Loucy (cell line): ENCODE measurements at regions not wholly inside any gene's neighbourhood (a gene's known extent, or its start where the extent isn't known, plus 50 kb on each side); places are given as distances from the start of the nearest gene placed in this dataset.

Experiments used
- H2AFZ ChIP-seq: fragments of 200-600 bp; sonication (generic); 2 replicates; pipeline ENCODE4 v1.6.0; 2016; ENCODE audit warnings: antibody characterized with exemption, mild to moderate bottlenecking, low read length, moderate library complexity
- H3F3A ChIP-seq: fragments of 200-600 bp; 2 replicates; pipeline ENCODE4 v1.6.0; 2016; ENCODE audit warnings: antibody characterized with exemption, low read depth, mild to moderate bottlenecking
- H3K27me3 ChIP-seq: fragments of 200-600 bp; sonication (generic); 2 replicates; pipeline ENCODE4 v1.6.1; 2014; ENCODE audit warnings: low read length, mild to moderate bottlenecking; ENCODE audit not compliant: insufficient read depth, poor library complexity, severe bottlenecking
- H3K36me3 ChIP-seq: fragments of 200-600 bp; sonication (generic); 2 replicates; pipeline ENCODE4 v1.6.1; 2016; ENCODE audit warnings: low read length; ENCODE audit not compliant: insufficient read depth
- H3K4me1 ChIP-seq: fragments of 200-600 bp; sonication (generic); 2 replicates; pipeline ENCODE4 v1.5.1; 2014; ENCODE audit warnings: low read length, mild to moderate bottlenecking; ENCODE audit not compliant: insufficient read depth, poor library complexity, severe bottlenecking
- H3K4me2 ChIP-seq: fragments of 200-600 bp; sonication (generic); 2 replicates; pipeline ENCODE4 v1.6.0; 2014; ENCODE audit warnings: antibody characterized with exemption, low read length, low read depth, mild to moderate bottlenecking; ENCODE audit not compliant: poor library complexity, severe bottlenecking
- H3K4me3 ChIP-seq: fragments of 200-600 bp; sonication (generic); 2 replicates; pipeline ENCODE4 v1.5.1; 2014; ENCODE audit warnings: low read length, mild to moderate bottlenecking, mixed read lengths; ENCODE audit not compliant: poor library complexity, severe bottlenecking
- H3K79me2 ChIP-seq: fragments of 200-600 bp; sonication (generic); 2 replicates; pipeline ENCODE4 v1.6.1; 2014; ENCODE audit warnings: low read length; ENCODE audit not compliant: insufficient read depth
- H3K9ac ChIP-seq: fragments of 200-600 bp; sonication (generic); 2 replicates; pipeline ENCODE4 v1.6.0; 2014; ENCODE audit warnings: mild to moderate bottlenecking, low read depth, low read length, moderate library complexity; ENCODE audit not compliant: poor library complexity, severe bottlenecking
- H3K9me2 ChIP-seq: fragments of 200-600 bp; sonication (generic); replicated peaks from 2 replicates; pipeline ENCODE4 v1.6.1; 2016; ENCODE audit warnings: low read depth, low read length, mixed read lengths
- H3K9me3 ChIP-seq: fragments of 200-600 bp; sonication (generic); 2 replicates; pipeline ENCODE4 v1.6.1; 2014; ENCODE audit warnings: mild to moderate bottlenecking, antibody characterized with exemption, low read length, low read depth; ENCODE audit not compliant: insufficient read depth
- H4K20me1 ChIP-seq: fragments of 200-600 bp; sonication (generic); 2 replicates; pipeline ENCODE4 v1.6.0; 2014; ENCODE audit warnings: antibody characterized with exemption, low read length, mild to moderate bottlenecking; ENCODE audit not compliant: insufficient read depth, poor library complexity, severe bottlenecking
- CTCF ChIP-seq: fragments of 200-600 bp; sonication (generic); conservative IDR thresholded peaks from 2 replicates; pipeline ENCODE4 v1.5.1; 2014; ENCODE audit warnings: mild to moderate bottlenecking, antibody characterized with exemption, low read length
- EZH2phosphoT487 ChIP-seq: fragments of 200-600 bp; IDR thresholded peaks from 2 replicates; pipeline ENCODE4 v1.6.1; 2018; ENCODE audit warnings: antibody characterized with exemption, mild to moderate bottlenecking, moderate library complexity, borderline replicate concordance

GRCh38 chr3:74059301-74059922, 434.7 kb upstream of the PDZRN3 start:
- H4K20me1 ChIP-seq = no peaks in the 10 kb centered on the region
- H3K4me2 ChIP-seq = no peak overlapping the region
- no peaks in the 10 kb centered on the region for H3K27me3 ChIP-seq

DNA sequence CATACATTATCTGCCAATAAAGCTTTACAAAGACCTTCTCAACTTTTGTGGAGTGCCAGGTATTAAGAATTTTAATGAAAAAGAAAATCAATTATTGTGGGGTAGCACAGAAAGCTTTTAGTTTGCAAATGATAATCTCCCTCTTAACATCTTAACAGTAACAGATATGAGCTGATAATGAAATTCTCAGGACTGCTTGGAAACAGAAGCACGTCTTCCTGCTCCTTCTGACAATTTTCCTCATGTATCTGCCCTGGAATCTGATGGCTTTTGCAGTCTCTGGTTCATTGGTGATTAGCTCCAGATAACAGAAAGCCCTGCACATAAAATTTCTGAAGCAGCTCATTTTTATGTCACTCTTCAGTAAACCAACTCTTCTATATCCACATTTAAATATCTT, 432.4 kb upstream of the PDZRN3 start:
- no peak for TF ChIP-seq CTCF
- no peak for TF ChIP-seq EZH2phosphoT487
- H3K9ac ChIP-seq = no peak overlapping the region
- H3K79me2 ChIP-seq = no peaks in the 10 kb centered on the region
- H3K36me3 ChIP-seq = no peaks in the 10 kb centered on the region
- H2AFZ ChIP-seq = no peak overlapping the region
- H3K9me3 ChIP-seq = no peaks in the 10 kb centered on the region
- H4K20me1 ChIP-seq = no peaks in the 10 kb centered on the region
- H3K4me2 ChIP-seq = no peak overlapping the region
- no peak overlapping the region for H3K4me3 ChIP-seq
- H3K9me2 ChIP-seq = no peaks in the 10 kb centered on the region
- H3K27me3 ChIP-seq = no peaks in the 10 kb centered on the region
- H3F3A ChIP-seq = no peaks in the 10 kb centered on the region
- no peaks in the 10 kb centered on the region for H3K4me1 ChIP-seq

More at GRCh38 chr3:74059301-74059922, 434.7 kb upstream of the PDZRN3 start:
- Histone ChIP-seq H2AFZ (no peak overlapping the region), H3K36me3 (no peaks in the 10 kb centered on the region), H3K9ac (no peak overlapping the region), H3K4me1 (no peaks in the 10 kb centered on the region), H3F3A (no peaks in the 10 kb centered on the region), H3K4me3 (no peak overlapping the region), H3K9me3 (no peaks in the 10 kb centered on the region), H3K79me2 (no peaks in the 10 kb centered on the region), H3K9me2 (no peaks in the 10 kb centered on the region)
- TF ChIP-seq EZH2phosphoT487 = no peak

GRCh38 chr3:74055061-74055460, 430.3 kb upstream of the PDZRN3 start:
- no peak overlapping the region for H3K4me3 ChIP-seq
- H3K36me3 ChIP-seq = no peaks in the 10 kb centered on the region
- H3K9me3 ChIP-seq = no peaks in the 10 kb centered on the region
- H3K9ac ChIP-seq = no peak overlapping the region
- H3K79me2 ChIP-seq = no peaks in the 10 kb centered on the region
- no peaks in the 10 kb centered on the region for H3F3A ChIP-seq
- no peak for TF ChIP-seq CTCF
- TF ChIP-seq EZH2phosphoT487 = no peak
- H2AFZ ChIP-seq = no peak overlapping the region
- H3K4me2 ChIP-seq = no peak overlapping the region
- no peaks in the 10 kb centered on the region for H3K9me2 ChIP-seq
- no peaks in the 10 kb centered on the region for H3K4me1 ChIP-seq
- no peaks in the 10 kb centered on the region for H3K27me3 ChIP-seq
- no peaks in the 10 kb centered on the region for H4K20me1 ChIP-seq

DNA sequence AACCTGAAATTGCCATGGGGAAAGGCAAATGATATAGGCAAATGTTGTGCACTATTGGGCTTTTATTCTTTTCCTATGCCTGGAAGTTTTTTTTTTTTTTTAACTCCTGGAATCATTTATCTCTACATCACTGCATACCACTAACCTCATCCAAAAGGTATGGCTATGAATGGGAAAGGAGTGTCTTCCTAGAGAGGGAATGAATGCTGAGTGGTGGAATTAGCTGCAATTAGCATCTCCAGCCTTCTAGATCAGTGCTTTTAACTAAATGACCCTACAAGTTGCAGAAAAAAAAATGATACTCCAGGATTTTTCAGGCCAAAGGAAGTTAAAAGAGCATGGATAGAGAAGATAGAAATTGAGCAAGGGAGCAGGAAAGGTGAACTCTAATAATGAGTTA, 429.8 kb upstream of the PDZRN3 start:
- no peaks in the 10 kb centered on the region for H3K4me1 ChIP-seq
- H3K9me3 ChIP-seq = no peaks in the 10 kb centered on the region
- H4K20me1 ChIP-seq = no peaks in the 10 kb centered on the region
- no peaks in the 10 kb centered on the region for H3K36me3 ChIP-seq
- no peak overlapping the region for H3K9ac ChIP-seq
- H3K9me2 ChIP-seq = no peaks in the 10 kb centered on the region
- no peaks in the 10 kb centered on the region for H3K27me3 ChIP-seq
- no peak overlapping the region for H3K4me2 ChIP-seq
- H3K4me3 ChIP-seq = no peak overlapping the region
- H2AFZ ChIP-seq = no peak overlapping the region
- no peaks in the 10 kb centered on the region for H3F3A ChIP-seq
- no peaks in the 10 kb centered on the region for H3K79me2 ChIP-seq
- TF ChIP-seq EZH2phosphoT487 = no peak
- TF ChIP-seq CTCF = no peak
